GM12878 (cell line): ENCODE measurements at regions not wholly inside any gene's neighbourhood (a gene's known extent, or its start where the extent isn't known, plus 50 kb on each side); places are given as distances from the start of the nearest gene placed in this dataset.

Experiments
- ATAC-seq: fragments of 200-7000 bp; cut with Tn5 transposase; 3 replicates; pipeline ENCODE4 v1.9.1; 2020; ENCODE audit warnings: mild to moderate bottlenecking, moderate library complexity
- BruUV-seq: library from RNA; stranded (reverse); fragments of 400-500 nt; replicated peaks from 2 replicates; lab custom pipeline; 2021; lab: Mats Ljungman, UMichigan
- CTCF ChIA-PET: fragments of 300-600 bp; sonication (Branson Sonifier 250); formaldehyde crosslinking; extraction: SDS; loops from one replicate; lab custom pipeline; 2021; ENCODE audit warnings: inconsistent platforms; lab: Yijun Ruan, JAX
- POLR2A ChIA-PET: fragments of 350-600 bp; formaldehyde crosslinking; extraction: SDS; loops from one replicate; lab custom pipeline; 2021; ENCODE audit warnings: inconsistent platforms; lab: Charles Lee
- RAD21 ChIA-PET: fragments of 300-600 bp; sonication (Branson Sonifier 250); formaldehyde crosslinking; loops from one replicate; lab custom pipeline; 2023; ENCODE audit warnings: antibody characterized with exemption; ENCODE audit not compliant: unreplicated experiment; lab: Charles Lee
- SMC1A ChIA-PET: fragments of 300-600 bp; sonication (Branson Sonifier 250); formaldehyde crosslinking; loops from one replicate; lab custom pipeline; 2023; ENCODE audit not compliant: unreplicated experiment, uncharacterized antibody; lab: Charles Lee
- DNase-seq: peaks from one replicate; pipeline ENCODE4 v3.0.0-alpha.2; 2011; ENCODE audit warnings: low read depth, low spot score
- FAIRE-seq: peaks from 3 replicates; lab custom pipeline; 2011; peaks lifted over from hg19 to GRCh38; lab: Jason Lieb, UNC
- H2AFZ ChIP-seq: 2 replicates; pipeline ENCODE4 v1.6.0; 2011; ENCODE audit warnings: low read depth, low read length, control low read depth; ENCODE audit not compliant: control insufficient read depth
- H3K27ac ChIP-seq: 2 replicates; pipeline ENCODE4 v1.5.1; 2011; ENCODE audit warnings: control low read depth; ENCODE audit not compliant: control insufficient read depth, insufficient read depth
- H3K27me3 ChIP-seq, 2 experiments: replicated peaks in 1 of 2; 2 replicates each; pipeline versions ENCODE4 v1.6.0 to v1.6.1; 2011; ENCODE audit warnings: low read length in 1 of 2; ENCODE audit not compliant: control insufficient read depth in 2 of 2, insufficient read depth in 2 of 2
- H3K36me3 ChIP-seq, 2 experiments: 2 replicates each; pipeline ENCODE4 v1.5.1; 2011; ENCODE audit warnings: low read length in 1 of 2; ENCODE audit not compliant: control insufficient read depth in 2 of 2, insufficient read depth in 2 of 2
- H3K4me1 ChIP-seq: 2 replicates; pipeline ENCODE4 v1.6.1; 2011; ENCODE audit warnings: mild to moderate bottlenecking, low read length, moderate library complexity, mixed read lengths; ENCODE audit not compliant: control insufficient read depth, insufficient read depth
- H3K4me2 ChIP-seq: 2 replicates; pipeline ENCODE4 v1.6.0; 2011; ENCODE audit warnings: control low read depth; ENCODE audit not compliant: control insufficient read depth, insufficient read depth
- H3K4me3 ChIP-seq: fragments of 200-600 bp; sonication (generic); 2 replicates; pipeline ENCODE4 v1.5.1; 2016
- H3K79me2 ChIP-seq: 2 replicates; pipeline ENCODE4 v1.6.0; 2011; ENCODE audit warnings: low read length; ENCODE audit not compliant: control insufficient read depth, insufficient read depth
- H3K9ac ChIP-seq: 2 replicates; pipeline ENCODE4 v1.8.0; 2011; ENCODE audit warnings: low read length, control low read depth, mixed read lengths; ENCODE audit not compliant: control insufficient read depth, insufficient read depth
- H3K9me3 ChIP-seq: replicated peaks from 3 replicates; pipeline ENCODE4 v1.5.1; 2011; ENCODE audit warnings: mild to moderate bottlenecking, low read length; ENCODE audit not compliant: control insufficient read depth, insufficient read depth
- H4K20me1 ChIP-seq: 2 replicates; pipeline ENCODE4 v1.6.0; 2011; ENCODE audit not compliant: control insufficient read depth, insufficient read depth
- BCL3 ChIP-seq: IDR thresholded peaks from 2 replicates; pipeline ENCODE4 v1.6.1; 2011; ENCODE audit warnings: borderline replicate concordance, low read depth, mild to moderate bottlenecking, moderate library complexity, low read length; ENCODE audit not compliant: insufficient read depth, poor library complexity, severe bottlenecking
- CBFB ChIP-seq: IDR thresholded peaks from 2 replicates; pipeline ENCODE4 v1.6.1; 2016; ENCODE audit warnings: antibody characterized with exemption, low read depth
- CBX3 ChIP-seq: fragments of 200-600 bp; sonication (generic); IDR thresholded peaks from 2 replicates; pipeline ENCODE4 v1.6.1; 2016; ENCODE audit warnings: low read depth, borderline replicate concordance
- CHD1 ChIP-seq: IDR thresholded peaks from 2 replicates; pipeline ENCODE4 v1.6.1; 2012; ENCODE audit warnings: low read depth, low read length, improper control_type of control experiment
- HDAC2 ChIP-seq: fragments of 200-600 bp; sonication (generic); IDR thresholded peaks from 2 replicates; pipeline ENCODE4 v1.6.1; 2017
- MEF2B ChIP-seq: fragments of 450-650 bp; IDR thresholded peaks from 2 replicates; pipeline ENCODE4 v1.6.1; 2018; ENCODE audit warnings: mild to moderate bottlenecking, moderate library complexity; ENCODE audit not compliant: partially characterized antibody, poor library complexity, severe bottlenecking
- NFIC ChIP-seq: IDR thresholded peaks from 2 replicates; pipeline ENCODE4 v1.6.1; 2012; ENCODE audit warnings: low read depth, mild to moderate bottlenecking, inconsistent platforms, low read length, moderate library complexity
- RBBP5 ChIP-seq: fragments of 200-600 bp; sonication (generic); conservative IDR thresholded peaks from 2 replicates; pipeline ENCODE4 v1.6.1; 2016
- TAF1 ChIP-seq: IDR thresholded peaks from 2 replicates; pipeline ENCODE4 v1.6.1; 2011; ENCODE audit warnings: mild to moderate bottlenecking, low read depth, low read length, borderline replicate concordance
- ZBTB11 ChIP-seq: fragments of 450-650 bp; formaldehyde crosslinking; IDR thresholded peaks from 2 replicates; pipeline ENCODE4 v1.5.0; 2022; ENCODE audit warnings: mild to moderate bottlenecking, missing genetic modification characterization
- ZNF217 ChIP-seq: fragments of 450-650 bp; IDR thresholded peaks from 2 replicates; pipeline ENCODE4 v1.6.1; 2017; ENCODE audit warnings: antibody characterized with exemption, mild to moderate bottlenecking
- ZNF24 ChIP-seq: fragments of 450-650 bp; IDR thresholded peaks from 2 replicates; pipeline ENCODE4 v1.6.1; 2017; ENCODE audit warnings: antibody characterized with exemption, mild to moderate bottlenecking
- WGBS: methylation state at CpG from one replicate; pipeline ENCODE4 v1.1.6; 2016; ENCODE audit warnings: low lambda C conversion rate; ENCODE audit not compliant: insufficient replicate concordance, insufficient coverage; ENCODE audit errors: missing lambda C conversion rate; 5-methylcytosine and 5-hydroxymethylcytosine counted together
- in situ Hi-C: fragments of 300-500 bp; cut with MboI; formaldehyde crosslinking; loops from 9 replicates; pipeline ENCODE4 v1.14.3; 2018; ENCODE audit warnings: mixed read lengths
- intact Hi-C: fragments of 100-400 bp; cut with micrococcal nuclease; formaldehyde crosslinking; loops from one replicate; pipeline ENCODE4 v1.14.2; 2022; ENCODE audit not compliant: unreplicated experiment

DNA sequence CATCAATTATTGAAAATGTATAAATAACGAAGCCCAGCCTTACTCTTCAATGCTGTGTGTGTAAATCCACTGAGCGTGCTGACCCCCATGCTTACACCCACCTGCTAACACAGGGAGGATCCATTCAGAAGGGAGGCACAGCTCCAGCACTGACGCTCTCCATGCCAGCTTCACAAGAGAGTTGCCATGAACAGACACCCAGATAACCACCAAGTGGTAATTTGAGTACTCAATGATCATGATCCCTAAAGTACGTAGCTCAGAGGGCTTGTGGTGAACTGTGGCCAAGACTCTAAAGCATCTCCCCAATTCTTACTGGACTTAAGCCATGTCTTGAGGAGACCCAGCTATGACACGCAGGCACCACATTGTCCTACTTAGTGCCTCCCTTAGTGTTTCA, 98.7 kb downstream of the IGLL1 start:
- no peaks in the 10 kb centered on the region for H3K79me2 ChIP-seq
- no peaks in the 10 kb centered on the region for H3K9me3 ChIP-seq
- H2AFZ ChIP-seq, result no peak overlapping the region
- intact Hi-C loops, result no loop called here
- no TSS peak for BruUV-seq
- SMC1A ChIA-PET, result no interaction called here
- no peaks in the 10 kb centered on the region for H4K20me1 ChIP-seq
- H3K4me3 ChIP-seq, result no peak overlapping the region
- CTCF ChIA-PET, result interaction anchor here (0.6 kb wide), 1 partner anchor 237 kb away, joined by 3 read pairs; no protein-coding TSS in a partner anchor
- POLR2A ChIA-PET, result no interaction called here
- in situ Hi-C loops, result no loop called here
- ATAC-seq (no peak), DNase-seq (no peak), FAIRE-seq (no peak)
- H3K27me3 ChIP-seq, result peaks cover 0 to 3% of the 10 kb centered on the region in 2 experiments; a peak in 1 of 4 replicates
- H3K4me1 ChIP-seq, result no peaks in the 10 kb centered on the region
- 28% methylated on average over 5 of the region's 5 CpGs for WGBS
- H3K36me3 ChIP-seq, result no peaks in the 10 kb centered on the region
- H3K9ac ChIP-seq, result no peak overlapping the region
- RAD21 ChIA-PET, result no interaction called here
- no peak overlapping the region for H3K4me2 ChIP-seq
- no peak for TF ChIP-seq MEF2B
- H3K27ac ChIP-seq, result no peak overlapping the region

GRCh38 chr22:23478175-23478574, 101.9 kb downstream of the IGLL1 start:
- ChIA-PET RAD21 (no interaction called here), POLR2A (no interaction called here), CTCF (no interaction called here), SMC1A (no interaction called here)
- no peak for DNase-seq
- H3K79me2 ChIP-seq, result no peaks in the 10 kb centered on the region
- no peaks in the 10 kb centered on the region for H3K36me3 ChIP-seq
- H3K4me3 ChIP-seq, result no peak overlapping the region
- H3K9ac ChIP-seq, result no peak overlapping the region
- H4K20me1 ChIP-seq, result no peaks in the 10 kb centered on the region
- WGBS, result 28% methylated on average over 4 of the region's 4 CpGs
- no peak overlapping the region for H3K27ac ChIP-seq
- no peak for FAIRE-seq
- no peak for ATAC-seq
- H3K27me3 ChIP-seq, result peaks cover 0 to 2% of the 10 kb centered on the region in 2 experiments; a peak in 3 of 4 replicates
- no peak overlapping the region for H3K4me2 ChIP-seq
- no peak overlapping the region for H2AFZ ChIP-seq
- H3K4me1 ChIP-seq, result no peaks in the 10 kb centered on the region
- no peaks in the 10 kb centered on the region for H3K9me3 ChIP-seq
- in situ Hi-C loops, result no loop called here
- intact Hi-C loops, result no loop called here
- BruUV-seq, result no TSS peak
- TF ChIP-seq ZNF24, result no peak
- no peak for TF ChIP-seq HDAC2
- TF ChIP-seq RBBP5, result no peak
- no peak for TF ChIP-seq ZBTB11 (CRISPR knock-in tag)
- TF ChIP-seq CBX3, result no peak
- no peak for TF ChIP-seq TAF1
- no peak for TF ChIP-seq BCL3
- no peak for TF ChIP-seq NFIC
- no peak for TF ChIP-seq ZNF217
- TF ChIP-seq CHD1, result no peak
- TF ChIP-seq CBFB, result no peak
